ENCODE measurements at regions not wholly inside any gene's neighbourhood (a gene's known extent, or its start where the extent isn't known, plus 50 kb on each side); places are given as distances from the start of the nearest gene placed in this dataset.
A peak's percentile ranks its signal among the peaks of the same experiment; 100 is the strongest.

DNA sequence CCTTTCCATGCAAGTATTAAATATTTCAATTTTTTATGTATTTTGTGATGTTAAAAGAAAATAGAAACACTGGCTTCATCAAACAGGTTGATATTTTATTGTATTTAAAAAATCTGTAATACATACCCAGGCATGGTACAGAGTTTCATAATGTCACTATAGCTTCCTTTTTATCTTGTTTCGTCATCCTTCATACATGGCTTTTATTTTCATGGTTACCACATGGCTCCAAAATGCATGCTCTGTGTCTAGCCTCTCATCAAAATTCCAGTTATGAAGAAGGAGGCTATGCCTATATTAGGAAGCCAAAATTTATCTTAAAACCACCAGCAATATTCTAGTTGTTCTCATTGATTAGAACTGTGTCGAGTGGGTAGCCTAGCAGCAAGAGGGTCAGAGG, 464.8 kb downstream of the BTG1 start:
- Histone ChIP-seq H3K27me3 (replicated peaks; ENCODE audit: control insufficient read depth, insufficient read depth, low read length) (no peaks in the 10 kb centered on the region), H3K9ac (ENCODE audit: low read length) (no peak overlapping the region), H3K9me3 (ENCODE audit: control insufficient read depth, low read length) (no peaks in the 10 kb centered on the region), H3K36me3 (ENCODE audit: control insufficient read depth, insufficient read depth, low read length, severe bottlenecking) (no peaks in the 10 kb centered on the region), H3K4me1 (ENCODE audit: control insufficient read depth, insufficient read depth, low read length) (no peaks in the 10 kb centered on the region), H3K4me3 (ENCODE audit: low read length) (no peak overlapping the region)
- no peak for DNase-seq (ENCODE audit: low read depth)

DNA sequence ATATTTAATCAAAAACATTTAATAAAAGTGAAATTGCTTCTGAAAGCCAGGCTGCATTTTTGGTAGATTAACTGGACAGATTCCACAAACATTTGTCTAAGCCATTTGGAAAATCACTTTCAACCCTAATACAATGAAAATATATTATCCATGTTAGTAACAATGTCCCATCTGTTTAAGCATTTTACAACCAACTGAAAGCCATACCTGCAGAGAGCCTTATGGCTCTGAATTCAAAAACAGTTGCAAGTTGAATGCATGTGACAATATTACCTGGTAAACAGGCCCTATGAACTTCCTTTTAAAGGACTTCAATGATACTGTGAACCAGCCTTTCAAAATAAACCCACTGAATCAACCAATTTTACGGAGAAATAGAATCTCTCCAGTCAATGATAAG, 468.1 kb downstream of the BTG1 start:
- Histone ChIP-seq H3K36me3 (ENCODE audit: control insufficient read depth, insufficient read depth, low read length, severe bottlenecking) (no peaks in the 10 kb centered on the region), H3K9me3 (ENCODE audit: control insufficient read depth, low read length) (no peaks in the 10 kb centered on the region), H3K27me3 (replicated peaks; ENCODE audit: control insufficient read depth, insufficient read depth, low read length) (no peaks in the 10 kb centered on the region), H3K4me3 (ENCODE audit: low read length) (no peak overlapping the region), H3K9ac (ENCODE audit: low read length) (no peak overlapping the region), H3K4me1 (ENCODE audit: control insufficient read depth, insufficient read depth, low read length) (no peaks in the 10 kb centered on the region)
- DNase-seq (ENCODE audit: low read depth): no peak

DNA sequence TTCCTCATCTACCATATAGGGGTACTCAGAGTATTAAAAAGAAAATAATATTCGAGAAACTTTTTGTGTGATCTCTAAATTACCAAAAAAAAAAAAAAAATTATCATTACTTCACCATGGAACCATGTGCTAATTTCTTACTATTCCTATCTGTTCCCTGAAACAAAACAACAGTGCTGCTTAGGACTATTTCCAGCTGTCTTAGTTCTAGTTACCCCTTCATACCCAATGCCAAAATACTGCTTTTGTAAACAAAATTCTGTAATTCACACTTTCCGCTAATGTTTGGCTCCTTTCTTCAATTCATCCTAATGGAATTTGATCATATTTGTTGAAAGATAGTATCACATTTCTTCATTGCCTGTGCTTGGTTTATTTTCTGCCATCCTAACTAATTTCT, 470.2 kb downstream of the BTG1 start:
- no peaks in the 10 kb centered on the region for H3K27me3 ChIP-seq (replicated peaks; ENCODE audit: control insufficient read depth, insufficient read depth, low read length)
- DNase-seq (ENCODE audit: low read depth): no peak
- H3K9ac ChIP-seq (ENCODE audit: low read length): no peak overlapping the region
- no peaks in the 10 kb centered on the region for H3K9me3 ChIP-seq (ENCODE audit: control insufficient read depth, low read length)
- H3K36me3 ChIP-seq (ENCODE audit: control insufficient read depth, insufficient read depth, low read length, severe bottlenecking): no peaks in the 10 kb centered on the region
- no peaks in the 10 kb centered on the region for H3K4me1 ChIP-seq (ENCODE audit: control insufficient read depth, insufficient read depth, low read length)
- H3K4me3 ChIP-seq (ENCODE audit: low read length): no peak overlapping the region

DNA sequence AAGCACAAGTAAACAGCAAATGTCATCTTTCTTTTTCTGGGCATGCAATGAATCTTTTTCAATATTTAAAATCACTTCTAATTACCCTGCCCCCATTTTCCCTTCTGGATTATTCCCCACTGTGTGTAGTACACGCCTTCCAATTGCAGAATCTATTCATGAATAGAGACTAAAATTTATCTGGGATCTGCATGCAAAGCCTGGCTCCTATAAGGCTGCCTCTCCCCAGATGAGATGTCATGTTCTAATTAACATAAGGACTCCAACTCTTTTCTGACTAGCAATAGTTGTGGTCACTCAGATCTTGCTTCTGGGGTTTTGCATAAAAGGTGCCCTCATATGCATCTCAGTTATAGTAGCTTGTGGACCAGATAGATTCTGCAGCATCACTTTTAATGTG, 473.5 kb downstream of the BTG1 start:
- H3K9ac ChIP-seq (ENCODE audit: low read length): no peak overlapping the region
- no peaks in the 10 kb centered on the region for H3K4me1 ChIP-seq (ENCODE audit: control insufficient read depth, insufficient read depth, low read length)
- H3K27me3 ChIP-seq (replicated peaks; ENCODE audit: control insufficient read depth, insufficient read depth, low read length): no peaks in the 10 kb centered on the region
- no peak overlapping the region for H3K4me3 ChIP-seq (ENCODE audit: low read length)
- DNase-seq (ENCODE audit: low read depth): no peak
- peaks cover 3% of the 10 kb centered on the region for H3K9me3 ChIP-seq (ENCODE audit: control insufficient read depth, low read length)
- H3K36me3 ChIP-seq (ENCODE audit: control insufficient read depth, insufficient read depth, low read length, severe bottlenecking): no peaks in the 10 kb centered on the region

DNA sequence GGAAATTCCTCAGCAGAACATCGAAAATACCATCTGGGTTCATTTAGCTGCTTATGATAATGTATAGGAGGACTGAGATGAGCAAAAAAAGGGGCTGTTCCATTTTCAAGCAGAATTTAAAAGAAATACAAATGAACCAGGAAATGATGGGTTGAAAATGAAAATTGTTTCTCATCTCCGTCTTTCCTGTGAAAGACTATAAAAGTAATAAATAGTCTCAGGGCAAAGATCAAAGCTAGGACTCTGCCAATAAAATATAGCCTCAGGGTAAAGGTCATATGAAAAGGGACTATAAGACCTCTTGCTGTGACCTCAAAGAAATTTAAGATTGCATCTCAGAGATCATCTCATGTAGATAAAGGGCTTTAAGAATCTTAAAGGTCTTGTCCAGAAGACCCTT, 478.0 kb downstream of the BTG1 start:
- peaks cover 5% of the 10 kb centered on the region for H3K4me1 ChIP-seq (ENCODE audit: control insufficient read depth, insufficient read depth, low read length)
- H3K27me3 ChIP-seq (replicated peaks; ENCODE audit: control insufficient read depth, insufficient read depth, low read length): no peaks in the 10 kb centered on the region
- no peaks in the 10 kb centered on the region for H3K36me3 ChIP-seq (ENCODE audit: control insufficient read depth, insufficient read depth, low read length, severe bottlenecking)
- H3K4me3 ChIP-seq (ENCODE audit: low read length): no peak overlapping the region
- DNase-seq (ENCODE audit: low read depth): no peak
- no peak overlapping the region for H3K9ac ChIP-seq (ENCODE audit: low read length)
- peaks cover 3% of the 10 kb centered on the region for H3K9me3 ChIP-seq (ENCODE audit: control insufficient read depth, low read length)

DNA sequence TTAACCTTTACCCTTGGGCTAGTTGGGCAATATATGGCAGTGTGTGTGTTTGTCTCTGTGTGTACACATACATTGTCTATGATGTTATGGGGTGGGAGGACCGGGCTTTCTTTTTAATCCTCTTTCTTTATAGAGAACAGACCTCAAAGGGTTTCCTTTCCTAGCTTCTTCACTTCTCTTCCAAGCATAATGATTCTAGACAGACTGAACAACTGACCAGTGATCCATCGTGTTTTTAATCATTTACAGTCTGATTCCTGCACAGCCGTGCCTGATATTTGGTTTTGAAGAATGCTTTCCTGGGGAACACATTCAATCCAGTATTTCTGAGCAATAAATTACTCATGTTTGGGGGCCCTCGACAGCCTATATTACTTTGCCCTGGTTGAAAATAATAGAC, 481.1 kb upstream of the DCN start:
- Histone ChIP-seq H3K27me3 (replicated peaks; ENCODE audit: control insufficient read depth, insufficient read depth, low read length) (no peaks in the 10 kb centered on the region), H3K9me3 (ENCODE audit: control insufficient read depth, low read length) (no peaks in the 10 kb centered on the region), H3K9ac (ENCODE audit: low read length) (no peak overlapping the region), H3K4me3 (ENCODE audit: low read length) (no peak overlapping the region), H3K36me3 (ENCODE audit: control insufficient read depth, insufficient read depth, low read length, severe bottlenecking) (no peaks in the 10 kb centered on the region), H3K4me1 (ENCODE audit: control insufficient read depth, insufficient read depth, low read length) (peaks cover 13% of the 10 kb centered on the region)
- no peak for DNase-seq (ENCODE audit: low read depth)

DNA sequence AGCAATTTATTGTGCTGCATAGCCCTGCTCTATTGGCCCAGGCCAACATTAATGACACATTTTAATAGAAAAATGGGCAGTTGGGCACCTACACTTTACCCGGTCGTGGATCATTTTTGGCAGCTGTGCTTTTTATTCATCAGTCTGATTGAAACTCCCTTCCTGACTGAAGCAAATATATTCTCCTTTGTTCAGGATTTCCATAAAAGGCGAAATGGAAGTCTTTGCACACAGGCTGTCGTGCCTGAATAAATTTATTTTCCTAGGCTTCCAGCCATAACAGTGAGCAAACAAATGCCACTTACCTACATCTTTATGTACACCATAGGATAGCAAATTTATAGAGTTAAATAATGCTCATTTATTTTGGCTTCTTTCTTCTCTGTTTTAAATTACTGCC, 480.7 kb upstream of the DCN start:
- Histone ChIP-seq H3K4me1 (ENCODE audit: control insufficient read depth, insufficient read depth, low read length) (peaks cover 13% of the 10 kb centered on the region), H3K4me3 (ENCODE audit: low read length) (no peak overlapping the region), H3K9me3 (ENCODE audit: control insufficient read depth, low read length) (no peaks in the 10 kb centered on the region), H3K27me3 (replicated peaks; ENCODE audit: control insufficient read depth, insufficient read depth, low read length) (no peaks in the 10 kb centered on the region), H3K36me3 (ENCODE audit: control insufficient read depth, insufficient read depth, low read length, severe bottlenecking) (no peaks in the 10 kb centered on the region), H3K9ac (ENCODE audit: low read length) (no peak overlapping the region)
- DNase-seq (ENCODE audit: low read depth): no peak

DNA sequence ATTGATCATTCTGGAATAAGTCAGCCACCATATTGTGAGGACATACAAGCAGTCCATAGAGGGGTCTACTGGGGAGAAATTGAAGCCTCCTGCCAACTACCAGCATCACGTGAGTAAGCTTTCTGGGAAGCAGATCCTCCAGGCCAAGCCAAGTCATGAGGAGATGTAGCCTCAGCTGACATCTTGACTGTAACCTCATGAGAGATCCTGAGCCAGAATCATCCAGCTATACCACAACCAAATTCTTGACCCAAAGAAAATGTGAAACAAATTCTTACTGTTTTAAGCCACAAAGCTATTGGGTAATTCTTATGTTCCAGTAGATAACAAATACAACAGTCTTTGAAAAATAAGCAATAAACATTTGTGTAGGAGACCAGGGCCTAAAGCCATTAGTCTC, 479.4 kb upstream of the DCN start:
- Histone ChIP-seq H3K9me3 (ENCODE audit: control insufficient read depth, low read length) (no peaks in the 10 kb centered on the region), H3K4me3 (ENCODE audit: low read length) (no peak overlapping the region), H3K4me1 (ENCODE audit: control insufficient read depth, insufficient read depth, low read length) (peaks cover 19% of the 10 kb centered on the region), H3K36me3 (ENCODE audit: control insufficient read depth, insufficient read depth, low read length, severe bottlenecking) (no peaks in the 10 kb centered on the region), H3K9ac (ENCODE audit: low read length) (no peak overlapping the region), H3K27me3 (replicated peaks; ENCODE audit: control insufficient read depth, insufficient read depth, low read length) (no peaks in the 10 kb centered on the region)
- peak; percentile 32 for DNase-seq (ENCODE audit: low read depth)

DNA sequence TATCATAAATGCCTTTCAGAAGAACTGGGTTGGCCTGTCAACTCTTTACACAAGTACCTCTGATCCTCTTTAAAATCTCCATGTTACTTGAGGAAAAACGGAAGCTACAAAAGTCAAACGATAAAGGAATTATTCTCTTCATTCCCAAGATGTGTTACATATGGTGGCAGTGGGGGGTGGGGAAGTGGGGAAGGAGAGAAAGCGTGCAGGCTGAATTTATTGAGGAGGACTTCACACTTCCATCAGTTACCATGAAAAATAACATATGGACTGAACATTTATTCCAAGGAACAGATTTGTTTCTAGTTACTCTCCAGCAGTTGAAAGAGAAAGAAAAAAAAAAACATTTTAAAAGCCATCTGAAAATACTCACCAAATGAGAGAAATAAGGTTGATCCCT, 474.4 kb upstream of the DCN start:
- DNase-seq (ENCODE audit: low read depth): no peak
- Histone ChIP-seq H3K9me3 (ENCODE audit: control insufficient read depth, low read length) (no peaks in the 10 kb centered on the region), H3K4me3 (ENCODE audit: low read length) (no peak overlapping the region), H3K27me3 (replicated peaks; ENCODE audit: control insufficient read depth, insufficient read depth, low read length) (no peaks in the 10 kb centered on the region), H3K4me1 (ENCODE audit: control insufficient read depth, insufficient read depth, low read length) (peaks cover 10% of the 10 kb centered on the region), H3K36me3 (ENCODE audit: control insufficient read depth, insufficient read depth, low read length, severe bottlenecking) (no peaks in the 10 kb centered on the region), H3K9ac (ENCODE audit: low read length) (no peak overlapping the region)

DNA sequence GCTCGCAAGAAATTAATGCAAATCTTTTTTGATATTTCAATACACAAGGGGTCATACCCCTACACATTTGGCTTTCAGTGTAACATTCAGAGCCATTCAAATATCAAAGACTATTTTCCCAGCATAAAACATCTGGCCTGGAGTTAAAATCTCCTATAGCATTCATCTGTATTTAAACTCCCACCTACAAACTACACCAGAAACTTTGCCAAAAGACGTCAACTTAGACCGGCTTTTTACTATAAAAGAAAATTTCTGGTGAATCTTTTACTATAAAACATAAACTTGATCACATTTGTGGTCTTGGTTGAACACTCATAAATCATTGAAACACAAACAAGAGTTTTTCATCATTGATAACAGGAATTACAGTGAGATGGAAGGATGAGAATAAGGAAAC, 473.3 kb upstream of the DCN start:
- no peaks in the 10 kb centered on the region for H3K36me3 ChIP-seq (ENCODE audit: control insufficient read depth, insufficient read depth, low read length, severe bottlenecking)
- DNase-seq (ENCODE audit: low read depth): no peak
- H3K9me3 ChIP-seq (ENCODE audit: control insufficient read depth, low read length): peaks cover 3% of the 10 kb centered on the region
- H3K27me3 ChIP-seq (replicated peaks; ENCODE audit: control insufficient read depth, insufficient read depth, low read length): no peaks in the 10 kb centered on the region
- no peak overlapping the region for H3K4me3 ChIP-seq (ENCODE audit: low read length)
- no peak overlapping the region for H3K9ac ChIP-seq (ENCODE audit: low read length)
- H3K4me1 ChIP-seq (ENCODE audit: control insufficient read depth, insufficient read depth, low read length): peaks cover 6% of the 10 kb centered on the region

DNA sequence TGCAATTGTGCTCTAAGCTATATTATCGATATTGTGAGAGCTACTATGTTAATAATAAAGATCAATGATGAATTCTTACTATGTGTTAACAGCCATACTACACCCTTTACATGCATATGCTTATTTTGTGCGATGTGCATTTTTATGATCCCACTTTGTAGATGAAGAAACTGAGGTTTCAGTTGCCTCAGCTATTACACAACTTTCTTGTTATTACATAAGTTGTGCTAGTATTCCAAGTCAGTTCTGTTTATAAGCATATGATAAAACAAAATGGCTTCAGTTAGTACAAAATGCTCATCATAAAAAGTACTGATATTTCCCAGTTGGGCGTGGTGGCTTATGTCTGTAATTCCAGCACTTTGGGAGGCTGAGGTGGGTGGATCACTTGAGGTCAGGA, 471.5 kb upstream of the DCN start:
- peaks cover 6% of the 10 kb centered on the region for H3K4me1 ChIP-seq (ENCODE audit: control insufficient read depth, insufficient read depth, low read length)
- no peak overlapping the region for H3K9ac ChIP-seq (ENCODE audit: low read length)
- DNase-seq (ENCODE audit: low read depth): no peak

DNA sequence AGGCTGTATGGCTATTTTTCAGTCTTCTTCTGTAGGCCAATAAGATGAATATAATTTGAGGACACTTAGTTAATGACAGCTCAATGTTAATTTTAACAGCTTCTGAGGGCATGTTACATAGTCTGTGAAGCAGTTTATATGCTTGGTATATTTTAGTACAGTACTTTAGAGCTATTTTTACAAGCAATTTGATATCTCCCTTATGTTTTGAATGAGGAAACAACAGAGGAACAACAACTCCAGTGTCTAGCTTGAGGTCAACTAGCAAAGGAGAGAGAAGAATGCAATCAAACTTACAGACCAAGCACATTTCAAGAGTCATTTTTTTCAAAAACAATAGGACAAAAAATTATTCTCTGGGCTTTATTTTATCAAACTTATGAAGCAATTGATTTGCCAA, 469.1 kb upstream of the DCN start:
- DNase-seq (ENCODE audit: low read depth): no peak
- Histone ChIP-seq H3K4me3 (ENCODE audit: low read length) (no peak overlapping the region), H3K27me3 (replicated peaks; ENCODE audit: control insufficient read depth, insufficient read depth, low read length) (no peaks in the 10 kb centered on the region), H3K4me1 (ENCODE audit: control insufficient read depth, insufficient read depth, low read length) (no peaks in the 10 kb centered on the region), H3K9ac (ENCODE audit: low read length) (no peak overlapping the region), H3K36me3 (ENCODE audit: control insufficient read depth, insufficient read depth, low read length, severe bottlenecking) (no peaks in the 10 kb centered on the region), H3K9me3 (ENCODE audit: control insufficient read depth, low read length) (peaks cover 3% of the 10 kb centered on the region)

More for the DNA sequence above, 471.5 kb upstream of the DCN start:
- no peaks in the 10 kb centered on the region for H3K27me3 ChIP-seq (replicated peaks; ENCODE audit: control insufficient read depth, insufficient read depth, low read length)
- peaks cover 3% of the 10 kb centered on the region for H3K9me3 ChIP-seq (ENCODE audit: control insufficient read depth, low read length)
- H3K4me3 ChIP-seq (ENCODE audit: low read length): no peak overlapping the region
- H3K36me3 ChIP-seq (ENCODE audit: control insufficient read depth, insufficient read depth, low read length, severe bottlenecking): no peaks in the 10 kb centered on the region
